HepG2 (cell line): ENCODE measurements at regions not wholly inside any gene's neighbourhood (a gene's known extent, or its start where the extent isn't known, plus 50 kb on each side); places are given as distances from the start of the nearest gene placed in this dataset.

Experiments used
- ATAC-seq: fragments of 200-7000 bp; cut with Tn5 transposase; 3 replicates; pipeline ENCODE4 v1.9.1; 2020; ENCODE audit warnings: mild to moderate bottlenecking, moderate library complexity
- BruUV-seq: library from RNA; stranded (reverse); fragments of 400-500 nt; replicated peaks from 2 replicates; lab custom pipeline; 2021; lab: Mats Ljungman, UMichigan
- CTCF ChIA-PET: fragments of 300-600 bp; formaldehyde crosslinking; extraction: SDS; loops from one replicate; lab custom pipeline; 2021; ENCODE audit warnings: low total read pairs, inconsistent platforms, low intra/inter-chr PET ratio; lab: Yijun Ruan, JAX
- POLR2A ChIA-PET: fragments of 350-600 bp; sonication (Branson Sonifier 250); formaldehyde crosslinking; loops from one replicate; lab custom pipeline; 2020; ENCODE audit warnings: antibody characterized with exemption, inconsistent platforms; lab: Yijun Ruan, JAX
- DNase-seq: peaks from one replicate; pipeline ENCODE4 v3.0.0-alpha.2; 2015; ENCODE audit warnings: low spot score
- FAIRE-seq: peaks from 3 replicates; lab custom pipeline; 2011; peaks lifted over from hg19 to GRCh38; lab: Jason Lieb, UNC
- H2AFZ ChIP-seq: one replicate; pipeline ENCODE4 v1.6.1; 2011; ENCODE audit warnings: low read length, inconsistent platforms
- H3K27ac ChIP-seq: fragments of 300-600 bp; 3 replicates; pipeline ENCODE4 v1.8.0; 2011; ENCODE audit warnings: mixed run types, mild to moderate bottlenecking, mixed read lengths, low read length, inconsistent platforms; ENCODE audit not compliant: insufficient read depth; ENCODE audit errors: extremely low read length
- H3K27me3 ChIP-seq, 2 experiments: fragments of 200-600 bp in 1 of 2; 2 replicates in 1 of 2; 3 replicates in 1 of 2; pipeline versions ENCODE4 v1.6.0 to v1.8.0; 2011; ENCODE audit warnings: low read length in 2 of 2, mild to moderate bottlenecking in 2 of 2, moderate library complexity in 2 of 2, inconsistent platforms in 1 of 2; ENCODE audit not compliant: insufficient read depth in 2 of 2, control insufficient read depth in 1 of 2
- H3K36me3 ChIP-seq, 2 experiments: fragments of 200-600 bp in 1 of 2; replicated peaks in 1 of 2; 2 replicates in 1 of 2; 3 replicates in 1 of 2; pipeline versions ENCODE4 v1.5.1 to v1.8.0; 2011; ENCODE audit warnings: low read length in 2 of 2, inconsistent platforms in 1 of 2; ENCODE audit not compliant: insufficient read depth in 2 of 2, control insufficient read depth in 1 of 2
- H3K4me1 ChIP-seq: 2 replicates; pipeline ENCODE4 v1.5.1; 2012; ENCODE audit warnings: low read length, inconsistent platforms; ENCODE audit not compliant: insufficient read depth
- H3K4me2 ChIP-seq: 2 replicates; pipeline ENCODE4 v1.6.0; 2011; ENCODE audit warnings: low read depth, low read length, inconsistent platforms
- H3K4me3 ChIP-seq, 3 experiments: fragments of 200-600 bp in 1 of 3; sonication (generic), shearing (Covaris generic) in 1 of 3; replicated peaks in 1 of 3; 2 replicates each; pipeline ENCODE4 v1.5.1; 2011 to 2016; ENCODE audit warnings: low read length in 3 of 3, inconsistent platforms in 2 of 3, low read depth in 2 of 3, mild to moderate bottlenecking in 2 of 3, control low read depth in 1 of 3, mixed read lengths in 1 of 3; ENCODE audit not compliant: insufficient read depth in 1 of 3
- H3K79me2 ChIP-seq: one replicate; pipeline ENCODE4 v1.6.1; 2011; ENCODE audit warnings: low read length, inconsistent platforms; ENCODE audit not compliant: insufficient read depth
- H3K9ac ChIP-seq: 2 replicates; pipeline ENCODE4 v1.6.0; 2011; ENCODE audit warnings: mild to moderate bottlenecking, low read depth, low read length, inconsistent platforms; ENCODE audit not compliant: insufficient read depth
- H3K9me3 ChIP-seq: 2 replicates; pipeline ENCODE4 v1.5.1; 2012; ENCODE audit warnings: mild to moderate bottlenecking, low read length
- H4K20me1 ChIP-seq: 2 replicates; pipeline ENCODE4 v1.6.0; 2011; ENCODE audit warnings: inconsistent platforms, mild to moderate bottlenecking, low read length, moderate library complexity; ENCODE audit not compliant: insufficient read depth
- BHLHE40 ChIP-seq: IDR thresholded peaks from 2 replicates; pipeline ENCODE4 v1.6.1; 2011; ENCODE audit warnings: low read length, improper control_type of control experiment
- CEBPB ChIP-seq: IDR thresholded peaks from 2 replicates; pipeline ENCODE4 v1.6.1; 2011; ENCODE audit warnings: low read depth, low read length, improper control_type of control experiment, borderline replicate concordance
- HNF1B ChIP-seq: sonication (generic); formaldehyde crosslinking; IDR thresholded peaks from 2 replicates; pipeline ENCODE4 v1.5.1; 2020; ENCODE audit warnings: mild to moderate bottlenecking, moderate library complexity, missing genetic modification reagents
- ZC3H13 ChIP-seq: sonication (generic); formaldehyde crosslinking; IDR thresholded peaks from 2 replicates; pipeline ENCODE4 v1.8.1; 2023; ENCODE audit warnings: mild to moderate bottlenecking, missing genetic modification reagents, moderate library complexity
- ZEB1 ChIP-seq: IDR thresholded peaks from 2 replicates; pipeline ENCODE4 v1.6.1; 2012; ENCODE audit warnings: mild to moderate bottlenecking, low read depth, inconsistent platforms; ENCODE audit not compliant: insufficient replicate concordance
- ZNF460 ChIP-seq: sonication (generic); formaldehyde crosslinking; IDR thresholded peaks from 2 replicates; pipeline ENCODE4 v1.5.1; 2020; ENCODE audit warnings: missing genetic modification reagents, mild to moderate bottlenecking, borderline replicate concordance
- ZNF501 ChIP-seq: sonication (generic); formaldehyde crosslinking; IDR thresholded peaks from 2 replicates; pipeline ENCODE4 v1.5.1; 2020; ENCODE audit warnings: mild to moderate bottlenecking, moderate library complexity, missing genetic modification reagents
- ZNF569 ChIP-seq: sonication (generic); formaldehyde crosslinking; IDR thresholded peaks from 2 replicates; pipeline ENCODE4 v1.5.0; 2020; ENCODE audit warnings: mild to moderate bottlenecking, missing genetic modification reagents, moderate library complexity, borderline replicate concordance
- WGBS: methylation state at CpG from one replicate; pipeline ENCODE4 v1.1.6; 2017; ENCODE audit warnings: low lambda C conversion rate; 5-methylcytosine and 5-hydroxymethylcytosine counted together
- in situ Hi-C: cut with HindIII; loops from 2 replicates; pipeline ENCODE4 v1.10.0; 2017; ENCODE audit warnings: low pct_unique_long_range_greater_than_20kb; ENCODE audit not compliant: extremely low pct_ligation_motif_present
- intact Hi-C: fragments of 100-400 bp; cut with micrococcal nuclease; formaldehyde crosslinking; loops from one replicate; pipeline ENCODE4 v1.10.0; 2022; ENCODE audit not compliant: unreplicated experiment

GRCh38 chr14:88947646-88948598, 123.5 kb downstream of the TTC8 start:
- POLR2A ChIA-PET, result no interaction called here
- Histone ChIP-seq H3K4me1 (no peaks in the 10 kb centered on the region), H3K36me3 (no peaks in the 10 kb centered on the region), H3K27ac (no peak overlapping the region), H3K79me2 (no peaks in the 10 kb centered on the region), H4K20me1 (no peaks in the 10 kb centered on the region), H3K9ac (no peak overlapping the region), H3K27me3 (peaks cover 3 to 9% of the 10 kb centered on the region in 2 experiments; a peak in 3 of 5 replicates), H3K4me2 (no peak overlapping the region), H3K9me3 (no peaks in the 10 kb centered on the region), H2AFZ (no peak overlapping the region), H3K4me3 (no peak overlapping the region)
- 7% methylated on average over 7 of the region's 7 CpGs for WGBS
- in situ Hi-C loops (no loop called here), intact Hi-C loops (no loop called here)
- TF ChIP-seq ZNF460 (CRISPR knock-in tag), result no peak
- TF ChIP-seq BHLHE40, result no peak
- no peak for TF ChIP-seq HNF1B (CRISPR knock-in tag)
- TF ChIP-seq ZNF569 (CRISPR knock-in tag), result no peak
- TF ChIP-seq ZC3H13, result no peak
- TF ChIP-seq ZNF501, result no peak
- 0 out of 2 replicates have a peak, but pooled peaks have one; percentile 15 for TF ChIP-seq CEBPB
- TF ChIP-seq ZEB1, result no peak
- CTCF ChIA-PET, result no interaction called here
- DNase-seq, result no peak
- BruUV-seq, result no TSS peak
- no peak for FAIRE-seq
- ATAC-seq, result no peak
